HG03097 (cell line): ENCODE measurements at regions not wholly inside any gene's neighbourhood (a gene's known extent, or its start where the extent isn't known, plus 50 kb on each side); places are given as distances from the start of the nearest gene placed in this dataset.

ENCODE experiments used
- ATAC-seq: cut with Tn5 transposase; IDR thresholded peaks from one replicate; pipeline ENCODE4 v1.9.1; 2021; ENCODE audit not compliant: unreplicated experiment, low FRiP score

- peak; percentile 54 for ATAC-seq
These were observed 64.3 kb upstream of the CCDC160 start for GRCh38 chrX:134172588-134173259.

GRCh38 chrX:134173541-134174272, 63.3 kb upstream of the CCDC160 start:
- ATAC-seq, result no peak

GRCh38 chrX:134174273-134174660, 62.7 kb upstream of the CCDC160 start:
- ATAC-seq, result no peak

- ATAC-seq, result no peak
These were observed 62.1 kb upstream of the CCDC160 start for GRCh38 chrX:134174859-134175258.

GRCh38 chrX:134177527-134177926, 59.5 kb upstream of the CCDC160 start:
- ATAC-seq, result no peak

GRCh38 chrX:134180601-134181274, 56.2 kb upstream of the CCDC160 start:
- no peak for ATAC-seq

- ATAC-seq, result no peak
These were observed 55.7 kb upstream of the CCDC160 start for GRCh38 chrX:134181275-134181660.

- no peak for ATAC-seq
These were observed 53.3 kb upstream of the CCDC160 start for GRCh38 chrX:134183665-134184064.

- ATAC-seq, result no peak
These were observed 52.0 kb upstream of the CCDC160 start for GRCh38 chrX:134184936-134185335.

GRCh38 chrX:134186362-134187121, 50.4 kb upstream of the CCDC160 start:
- ATAC-seq, result peak; percentile 74
